GM23338 (cell line): ENCODE measurements at regions not wholly inside any gene's neighbourhood (a gene's known extent, or its start where the extent isn't known, plus 50 kb on each side); places are given as distances from the start of the nearest gene placed in this dataset.

ENCODE experiments used
- CTCF ChIP-seq, 2 experiments: fragments of 200-600 bp in 1 of 2; sonication (generic) in 1 of 2; conservative IDR thresholded peaks; 2 replicates each; pipeline versions ENCODE4 v1.5.1 to v1.6.1; 2016 to 2017; ENCODE audit warnings: antibody characterized with exemption in 2 of 2, low read depth in 2 of 2, mild to moderate bottlenecking in 2 of 2, moderate library complexity in 1 of 2
- TF ChIP-seq, protein P1 (sequence below): IDR thresholded peaks from one replicate; pipeline ENCODE4 v1.6.1; 2018; ENCODE audit warnings: antibody characterized with exemption; ENCODE audit not compliant: unreplicated experiment

DNA sequence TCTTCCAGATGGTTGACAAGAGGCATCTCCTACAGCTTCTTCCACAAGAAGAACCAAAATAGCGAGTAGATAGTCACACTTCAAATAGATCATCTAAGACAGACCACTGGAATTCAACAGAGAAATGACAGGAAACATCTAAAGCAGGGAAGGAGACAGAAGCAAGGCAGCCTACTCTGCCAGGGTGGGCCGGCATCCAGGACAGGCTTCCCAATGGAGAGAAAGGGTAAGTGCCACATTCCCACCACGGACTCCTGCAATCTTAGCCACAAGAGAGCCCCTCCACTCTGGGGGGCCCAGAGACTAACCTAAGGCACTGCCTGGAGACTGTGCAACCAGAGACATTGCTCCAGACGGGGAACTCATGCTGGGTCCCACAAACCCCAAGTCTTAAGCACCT, 154.5 kb downstream of the NDUFA12 start:
- no peak for TF ChIP-seq CTCF (conservative IDR thresholded peaks at IDR 0.05; ENCODE audit: low read depth in 2 of 2)
- TF ChIP-seq, protein P1, sequence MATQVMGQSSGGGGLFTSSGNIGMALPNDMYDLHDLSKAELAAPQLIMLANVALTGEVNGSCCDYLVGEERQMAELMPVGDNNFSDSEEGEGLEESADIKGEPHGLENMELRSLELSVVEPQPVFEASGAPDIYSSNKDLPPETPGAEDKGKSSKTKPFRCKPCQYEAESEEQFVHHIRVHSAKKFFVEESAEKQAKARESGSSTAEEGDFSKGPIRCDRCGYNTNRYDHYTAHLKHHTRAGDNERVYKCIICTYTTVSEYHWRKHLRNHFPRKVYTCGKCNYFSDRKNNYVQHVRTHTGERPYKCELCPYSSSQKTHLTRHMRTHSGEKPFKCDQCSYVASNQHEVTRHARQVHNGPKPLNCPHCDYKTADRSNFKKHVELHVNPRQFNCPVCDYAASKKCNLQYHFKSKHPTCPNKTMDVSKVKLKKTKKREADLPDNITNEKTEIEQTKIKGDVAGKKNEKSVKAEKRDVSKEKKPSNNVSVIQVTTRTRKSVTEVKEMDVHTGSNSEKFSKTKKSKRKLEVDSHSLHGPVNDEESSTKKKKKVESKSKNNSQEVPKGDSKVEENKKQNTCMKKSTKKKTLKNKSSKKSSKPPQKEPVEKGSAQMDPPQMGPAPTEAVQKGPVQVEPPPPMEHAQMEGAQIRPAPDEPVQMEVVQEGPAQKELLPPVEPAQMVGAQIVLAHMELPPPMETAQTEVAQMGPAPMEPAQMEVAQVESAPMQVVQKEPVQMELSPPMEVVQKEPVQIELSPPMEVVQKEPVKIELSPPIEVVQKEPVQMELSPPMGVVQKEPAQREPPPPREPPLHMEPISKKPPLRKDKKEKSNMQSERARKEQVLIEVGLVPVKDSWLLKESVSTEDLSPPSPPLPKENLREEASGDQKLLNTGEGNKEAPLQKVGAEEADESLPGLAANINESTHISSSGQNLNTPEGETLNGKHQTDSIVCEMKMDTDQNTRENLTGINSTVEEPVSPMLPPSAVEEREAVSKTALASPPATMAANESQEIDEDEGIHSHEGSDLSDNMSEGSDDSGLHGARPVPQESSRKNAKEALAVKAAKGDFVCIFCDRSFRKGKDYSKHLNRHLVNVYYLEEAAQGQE, result no peak
